Thyroid gland (tissue), 4 donors: ENCODE measurements at regions not wholly inside any gene's neighbourhood (a gene's known extent, or its start where the extent isn't known, plus 50 kb on each side); places are given as distances from the start of the nearest gene placed in this dataset.

Experiments used
- POLR2A ChIP-seq, 2 donors: fragments of 450-650 bp; IDR thresholded peaks; one replicate each; pipeline ENCODE4 v1.6.1; 2017; ENCODE audit warnings: antibody characterized with exemption in 2 of 2, mild to moderate bottlenecking in 2 of 2, moderate library complexity in 1 of 2
- TF ChIP-seq, protein P1 (sequence below), 6 experiments: fragments of 200-600 bp in 3 of 6; fragments of 450-650 bp in 3 of 6; sonication (generic) in 3 of 6; IDR thresholded peaks; one replicate each; pipeline ENCODE4 v1.5.1; 2016 to 2019; ENCODE audit warnings: antibody characterized with exemption in 6 of 6, mild to moderate bottlenecking in 2 of 6, inconsistent platforms in 1 of 6, moderate library complexity in 1 of 6

GRCh38 chr13:59445812-59446211, 717.9 kb downstream of the DIAPH3 start:
- TF ChIP-seq, protein P1, sequence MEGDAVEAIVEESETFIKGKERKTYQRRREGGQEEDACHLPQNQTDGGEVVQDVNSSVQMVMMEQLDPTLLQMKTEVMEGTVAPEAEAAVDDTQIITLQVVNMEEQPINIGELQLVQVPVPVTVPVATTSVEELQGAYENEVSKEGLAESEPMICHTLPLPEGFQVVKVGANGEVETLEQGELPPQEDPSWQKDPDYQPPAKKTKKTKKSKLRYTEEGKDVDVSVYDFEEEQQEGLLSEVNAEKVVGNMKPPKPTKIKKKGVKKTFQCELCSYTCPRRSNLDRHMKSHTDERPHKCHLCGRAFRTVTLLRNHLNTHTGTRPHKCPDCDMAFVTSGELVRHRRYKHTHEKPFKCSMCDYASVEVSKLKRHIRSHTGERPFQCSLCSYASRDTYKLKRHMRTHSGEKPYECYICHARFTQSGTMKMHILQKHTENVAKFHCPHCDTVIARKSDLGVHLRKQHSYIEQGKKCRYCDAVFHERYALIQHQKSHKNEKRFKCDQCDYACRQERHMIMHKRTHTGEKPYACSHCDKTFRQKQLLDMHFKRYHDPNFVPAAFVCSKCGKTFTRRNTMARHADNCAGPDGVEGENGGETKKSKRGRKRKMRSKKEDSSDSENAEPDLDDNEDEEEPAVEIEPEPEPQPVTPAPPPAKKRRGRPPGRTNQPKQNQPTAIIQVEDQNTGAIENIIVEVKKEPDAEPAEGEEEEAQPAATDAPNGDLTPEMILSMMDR (IDR thresholded peaks at IDR 0.05) = no peak
- no peak for TF ChIP-seq POLR2A (IDR thresholded peaks at IDR 0.05)
